Right forelimb (tissue), 1 donor: ENCODE measurements at regions not wholly inside any gene's neighbourhood (a gene's known extent, or its start where the extent isn't known, plus 50 kb on each side); places are given as distances from the start of the nearest gene placed in this dataset.

Experiments used
- DNase-seq: peaks from one replicate; pipeline ENCODE4 v3.0.0-alpha.2; 2018

DNA sequence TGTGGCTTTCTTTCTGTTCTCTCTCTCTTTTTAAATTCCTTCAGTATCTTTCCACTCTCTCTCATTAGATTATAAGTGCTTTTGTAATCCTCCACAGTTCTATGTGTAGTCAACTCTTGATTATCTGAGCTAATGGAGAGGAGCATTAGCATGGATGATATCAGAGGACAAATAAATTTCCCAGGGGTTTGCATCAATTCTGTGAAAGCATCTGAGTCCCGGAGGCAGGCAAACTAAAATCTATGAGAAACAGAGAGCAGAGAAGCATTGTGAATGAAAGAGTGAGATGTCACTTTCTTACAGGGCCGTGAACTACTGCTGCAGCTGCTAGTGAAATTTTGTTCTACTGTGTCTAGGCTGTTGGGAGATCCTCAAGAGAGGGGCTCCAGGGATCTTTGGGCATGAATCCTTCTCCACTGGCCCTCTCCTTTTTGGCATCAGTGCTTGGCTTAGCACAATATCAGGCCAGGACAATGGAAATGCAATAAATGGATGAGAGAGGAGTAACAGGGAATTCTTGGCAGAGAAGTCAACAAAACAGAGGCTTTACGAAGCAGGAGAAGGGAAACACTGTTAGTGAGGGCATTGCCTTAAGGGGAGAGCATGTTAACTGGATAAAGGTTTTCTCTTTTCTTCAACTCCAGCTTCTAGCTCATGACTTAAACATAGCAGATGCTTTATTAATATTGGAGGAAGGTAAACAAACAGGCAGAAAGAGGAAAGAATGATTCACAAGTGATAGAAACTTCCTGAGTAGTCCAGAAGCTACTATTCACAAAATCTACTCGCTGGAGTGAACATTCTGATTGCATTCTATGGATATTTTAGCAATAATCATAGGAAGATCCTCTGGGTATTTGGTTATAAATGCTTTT, 847.0 kb upstream of the MAP3K7 start:
- no peak for DNase-seq

GRCh38 chr6:91428953-91429560, 842.2 kb upstream of the MAP3K7 start:
- no peak for DNase-seq

DNA sequence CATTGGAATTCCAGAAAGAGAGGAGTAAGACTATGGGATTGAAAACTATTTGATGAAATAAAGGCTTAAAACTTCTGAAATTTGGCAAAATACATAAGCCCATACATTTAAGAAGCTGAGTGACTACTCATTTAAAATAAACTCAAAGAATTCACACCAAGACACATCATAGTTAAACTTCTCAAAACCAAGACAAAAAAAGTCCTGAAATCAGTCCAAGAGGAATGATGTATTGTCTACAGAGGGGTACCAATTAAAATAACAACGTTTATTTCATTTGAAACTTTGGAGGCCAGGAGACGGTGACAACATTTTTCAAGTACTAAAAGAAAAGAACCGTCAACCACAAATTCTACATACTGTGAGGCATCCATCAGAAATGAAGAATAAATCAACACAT, 841.4 kb upstream of the MAP3K7 start:
- no peak for DNase-seq

DNA sequence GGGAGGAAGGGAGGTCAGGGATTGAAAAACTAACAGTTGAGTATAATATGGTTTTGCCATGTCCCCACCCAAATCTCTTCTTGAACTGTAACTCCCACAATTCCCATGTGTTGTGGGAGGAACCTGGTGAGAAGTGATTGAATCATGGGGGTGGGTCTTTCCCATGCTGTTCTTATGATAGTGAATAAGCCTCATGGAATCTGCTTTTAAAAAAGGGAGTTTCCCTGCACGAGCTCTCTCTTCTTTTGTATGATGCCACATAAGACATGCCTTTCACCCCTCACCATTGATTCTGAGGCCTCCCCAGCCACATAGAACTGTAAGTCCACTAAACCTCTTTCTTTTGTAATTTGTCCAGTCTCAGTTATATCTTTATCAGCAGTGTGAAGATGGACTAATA, 833.4 kb upstream of the MAP3K7 start:
- DNase-seq = no peak

GRCh38 chr6:91415031-91415605, 828.2 kb upstream of the MAP3K7 start:
- DNase-seq = no peak

- no peak for DNase-seq
These were observed 825.7 kb upstream of the MAP3K7 start for GRCh38 chr6:91412532-91412931.

GRCh38 chr6:91407706-91408105, 820.8 kb upstream of the MAP3K7 start:
- no peak for DNase-seq

DNA sequence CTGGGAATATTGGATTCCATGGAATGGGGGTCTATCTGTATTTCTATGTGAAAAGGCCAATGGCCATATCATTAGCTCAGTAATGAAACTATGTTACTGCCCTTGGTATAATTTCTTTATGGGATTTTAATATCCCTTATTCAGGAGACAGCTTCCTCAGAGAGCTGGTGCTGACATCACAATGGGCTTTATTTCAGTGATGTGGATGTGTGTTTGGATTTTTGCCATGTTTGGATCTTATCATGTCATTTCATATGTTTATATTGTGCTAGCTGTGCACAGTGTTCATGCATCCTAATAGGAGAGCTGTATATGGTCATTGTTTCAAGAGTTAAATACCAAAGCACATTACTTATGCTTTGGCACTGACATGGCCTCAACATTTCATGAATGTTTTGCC, 806.1 kb upstream of the MAP3K7 start:
- DNase-seq = no peak

DNA sequence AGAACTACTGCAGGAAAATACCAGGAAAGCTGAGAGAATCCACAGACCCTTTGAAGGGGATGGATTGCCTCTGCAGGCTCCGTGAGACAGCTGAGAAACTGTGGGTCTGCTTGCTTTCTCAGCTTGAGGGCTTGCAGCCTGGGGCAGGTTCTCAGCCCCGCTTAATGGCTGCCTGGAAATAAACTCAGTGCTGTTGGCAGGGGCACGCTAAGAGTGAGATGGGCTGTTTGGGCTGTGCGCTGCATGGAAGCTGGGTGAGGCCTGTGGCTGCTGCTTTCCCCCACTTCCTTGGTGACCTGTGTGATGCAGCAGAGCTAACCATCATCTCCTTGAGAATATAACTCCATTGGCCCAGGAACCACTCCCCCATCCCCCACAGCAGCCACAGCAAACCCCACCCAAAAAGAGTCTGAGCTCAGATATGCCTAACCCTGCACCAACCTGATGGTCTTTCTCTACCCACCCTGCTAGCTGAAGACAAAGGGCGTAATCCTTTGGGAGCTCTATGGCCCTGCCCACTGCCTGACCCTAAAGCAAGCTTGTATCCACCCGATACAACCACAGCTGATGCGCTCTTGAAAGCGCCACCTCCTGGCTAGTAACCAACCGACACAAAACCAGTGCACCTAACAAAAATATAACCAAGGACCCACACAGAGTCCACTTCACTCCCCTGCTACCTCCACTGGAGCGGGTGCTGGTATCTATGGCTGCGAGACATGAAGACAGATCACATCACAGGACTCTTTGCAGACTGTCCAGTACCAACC, 800.6 kb upstream of the MAP3K7 start:
- no peak for DNase-seq

DNA sequence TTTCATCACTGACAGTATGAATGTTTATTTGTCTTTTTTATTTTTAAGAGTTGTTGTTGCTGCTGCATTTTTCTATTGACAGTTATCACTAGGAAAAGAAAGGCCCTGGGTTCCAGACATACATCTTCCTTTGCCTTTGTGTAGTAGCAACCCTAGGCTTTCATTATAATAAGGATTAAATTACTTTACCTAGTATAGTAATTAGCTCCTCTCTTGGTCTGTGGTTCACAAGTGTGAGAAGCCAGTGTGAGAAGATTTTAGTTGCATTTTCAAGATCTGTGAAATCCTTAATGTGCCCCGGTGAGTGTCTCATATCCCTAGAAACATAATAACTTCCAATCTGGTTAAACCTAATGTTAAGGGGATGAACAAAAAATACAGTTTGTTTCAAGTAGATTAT, 799.3 kb upstream of the MAP3K7 start:
- DNase-seq = no peak

DNA sequence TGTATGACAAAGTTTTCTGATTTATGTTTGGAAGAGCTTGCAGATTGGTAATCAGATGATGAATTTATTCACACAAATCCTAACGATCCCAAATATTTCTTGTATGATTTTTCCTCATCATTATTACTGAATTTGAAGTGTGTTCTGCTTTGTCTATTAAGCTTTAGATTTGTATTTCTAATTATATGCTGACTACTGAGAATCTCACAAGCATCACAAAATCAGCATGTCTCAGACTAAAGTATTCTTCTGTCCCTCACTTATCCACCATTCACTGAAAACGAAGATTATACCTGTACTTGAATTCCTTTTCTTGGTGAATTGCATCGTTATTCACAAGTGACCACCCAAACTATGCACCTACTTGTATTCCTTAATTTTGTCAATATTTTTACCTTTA, 796.3 kb upstream of the MAP3K7 start:
- no peak for DNase-seq

DNA sequence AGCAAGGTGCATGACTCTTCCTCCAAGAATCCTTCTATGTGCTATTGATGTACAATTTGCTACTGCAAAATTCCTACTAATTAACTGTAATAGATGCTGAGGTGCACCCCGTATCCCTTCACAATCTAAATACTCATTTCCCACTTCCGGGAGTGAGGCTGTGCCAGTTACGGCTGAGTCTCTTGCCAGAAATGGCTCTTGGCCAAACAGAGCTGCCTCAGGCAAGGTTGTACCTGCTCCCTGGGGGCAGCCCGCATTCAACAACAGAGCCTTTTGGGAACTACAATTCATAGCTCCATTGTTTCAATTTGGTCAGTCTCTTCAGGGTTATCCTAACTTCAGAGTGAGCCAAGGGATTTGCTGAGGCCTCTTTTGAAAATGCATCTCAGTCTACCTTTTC, 789.8 kb upstream of the MAP3K7 start:
- no peak for DNase-seq

DNA sequence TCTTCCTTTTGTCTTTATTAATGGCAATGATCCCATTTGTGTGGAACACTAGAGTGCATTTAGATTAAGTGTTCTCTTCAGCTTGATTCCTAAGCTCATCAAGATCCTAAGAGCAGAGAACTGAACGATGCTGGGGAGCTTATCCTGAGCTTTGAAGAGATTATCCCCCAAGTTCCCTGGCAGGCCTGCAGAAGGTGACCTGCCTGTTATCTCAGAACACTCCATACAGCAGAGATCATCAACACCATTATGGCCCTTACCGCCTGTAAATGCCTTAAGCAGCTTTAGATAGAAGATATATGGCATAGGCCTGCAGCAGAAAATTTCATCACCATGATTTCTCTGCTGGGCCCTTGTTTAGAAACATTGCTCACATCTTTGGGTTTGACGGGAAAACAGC, 779.9 kb upstream of the MAP3K7 start:
- no peak for DNase-seq

- DNase-seq = no peak
These were observed 772.1 kb upstream of the MAP3K7 start for GRCh38 chr6:91358986-91359385.

GRCh38 chr6:91352878-91353277, 766.0 kb upstream of the MAP3K7 start:
- no peak for DNase-seq

- no peak for DNase-seq
These were observed 765.4 kb upstream of the MAP3K7 start for GRCh38 chr6:91352321-91352720.

DNA sequence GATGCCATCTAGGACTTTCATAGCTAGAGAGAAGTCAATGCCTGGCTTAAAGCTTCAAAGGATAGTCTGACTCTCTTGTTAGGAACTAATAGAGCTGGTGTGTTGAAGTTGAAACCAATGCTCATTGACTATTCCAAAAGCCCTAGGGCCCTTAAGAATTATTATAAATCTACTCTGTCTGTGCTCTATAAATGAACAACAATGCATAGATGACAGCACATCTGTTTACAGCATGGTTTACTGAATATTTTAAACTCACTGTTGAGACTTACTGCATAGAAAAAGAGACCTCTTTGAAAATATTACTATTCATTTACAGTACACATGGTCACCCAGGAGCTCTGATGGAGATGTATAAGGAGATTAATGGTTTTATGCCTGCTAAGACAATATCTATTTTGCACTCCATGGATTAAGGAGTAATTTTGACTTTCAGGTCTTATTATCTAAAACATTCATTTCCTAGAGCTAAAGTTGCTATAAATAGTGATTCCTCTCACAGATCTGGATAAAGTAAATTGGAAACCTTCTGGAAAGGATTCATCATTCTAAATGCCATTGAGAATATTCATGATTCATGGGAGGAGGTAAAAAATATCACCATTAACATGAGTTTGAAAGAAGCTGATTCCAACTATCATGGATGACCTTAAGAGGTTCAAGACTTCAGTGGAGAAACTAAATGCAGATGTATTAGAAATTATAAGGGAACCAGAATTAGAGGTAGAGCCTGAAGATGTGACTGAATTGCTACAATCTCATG, 763.5 kb upstream of the MAP3K7 start:
- no peak for DNase-seq

GRCh38 chr6:91341473-91341872, 754.6 kb upstream of the MAP3K7 start:
- DNase-seq = no peak

- no peak for DNase-seq
These were observed 754.1 kb upstream of the MAP3K7 start for GRCh38 chr6:91340896-91341395.

GRCh38 chr6:91337967-91338366, 751.1 kb upstream of the MAP3K7 start:
- DNase-seq = no peak

- no peak for DNase-seq
These were observed 744.0 kb upstream of the MAP3K7 start for GRCh38 chr6:91330896-91331295.

DNA sequence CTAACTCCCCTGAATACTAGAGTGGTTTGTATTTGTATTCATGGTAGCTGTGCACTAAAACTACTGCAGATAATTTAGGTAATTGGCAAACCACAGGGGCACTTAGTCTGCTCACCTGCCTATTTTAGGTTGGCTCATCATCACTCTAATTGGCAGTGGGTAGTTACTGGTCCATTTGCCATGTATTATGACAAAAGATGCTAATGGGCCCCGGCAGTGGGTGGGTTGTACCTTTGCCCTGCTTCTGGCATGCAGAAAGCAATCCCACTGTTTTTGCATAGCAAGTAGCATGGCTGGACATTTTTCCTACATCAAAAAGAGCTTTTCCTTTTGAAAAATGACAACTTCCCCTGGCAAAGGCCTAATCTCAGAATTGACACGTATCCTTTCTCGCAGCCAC, 741.4 kb upstream of the MAP3K7 start:
- no peak for DNase-seq

- no peak for DNase-seq
These were observed 737.8 kb upstream of the MAP3K7 start for GRCh38 chr6:91324711-91325110.
